ENCODE measurements at regions not wholly inside any gene's neighbourhood (a gene's known extent, or its start where the extent isn't known, plus 50 kb on each side); places are given as distances from the start of the nearest gene placed in this dataset.
A peak's percentile ranks its signal among the peaks of the same experiment; 100 is the strongest.

DNA sequence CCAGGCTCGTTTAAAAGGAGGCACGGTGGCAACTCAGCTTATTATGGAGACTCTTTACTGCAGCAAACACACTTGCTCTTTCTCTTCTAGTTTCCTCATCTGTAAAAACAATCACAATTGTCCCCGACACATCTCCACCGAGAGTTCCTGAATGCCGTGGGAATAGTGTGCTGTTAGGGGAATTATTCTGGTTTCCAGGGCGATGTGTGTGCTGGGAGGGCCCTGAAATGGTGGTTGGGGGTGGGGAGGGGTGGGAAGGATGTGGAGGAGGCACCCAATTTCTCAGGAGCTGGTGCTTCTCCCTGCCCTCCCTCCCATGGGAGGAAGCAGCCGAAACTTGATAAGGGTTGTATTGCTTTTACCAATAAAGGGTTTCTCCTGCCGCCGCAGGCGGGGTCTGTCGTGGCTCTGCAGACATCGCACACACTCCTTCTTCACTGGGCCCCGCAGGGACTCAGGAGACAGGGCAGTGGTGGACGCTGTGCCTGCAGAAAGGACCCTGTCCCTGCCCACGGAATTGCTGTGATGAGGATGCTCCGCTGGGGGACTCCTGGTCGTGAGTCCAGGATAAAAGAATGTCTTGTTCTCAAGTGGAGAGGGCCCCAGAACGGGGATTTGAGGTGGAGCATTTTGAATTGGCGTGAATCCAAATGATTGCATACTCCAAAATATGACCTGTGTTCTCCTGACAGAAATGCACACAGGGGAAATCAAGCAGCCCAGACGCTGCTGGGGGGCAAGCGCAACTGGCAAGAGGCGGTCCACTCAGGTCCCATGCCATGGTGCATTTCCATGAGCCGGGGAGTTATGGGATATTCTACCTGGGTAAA lies 119.2 kb downstream of the ACKR3 start:
- TF ChIP-seq, protein P1, sequence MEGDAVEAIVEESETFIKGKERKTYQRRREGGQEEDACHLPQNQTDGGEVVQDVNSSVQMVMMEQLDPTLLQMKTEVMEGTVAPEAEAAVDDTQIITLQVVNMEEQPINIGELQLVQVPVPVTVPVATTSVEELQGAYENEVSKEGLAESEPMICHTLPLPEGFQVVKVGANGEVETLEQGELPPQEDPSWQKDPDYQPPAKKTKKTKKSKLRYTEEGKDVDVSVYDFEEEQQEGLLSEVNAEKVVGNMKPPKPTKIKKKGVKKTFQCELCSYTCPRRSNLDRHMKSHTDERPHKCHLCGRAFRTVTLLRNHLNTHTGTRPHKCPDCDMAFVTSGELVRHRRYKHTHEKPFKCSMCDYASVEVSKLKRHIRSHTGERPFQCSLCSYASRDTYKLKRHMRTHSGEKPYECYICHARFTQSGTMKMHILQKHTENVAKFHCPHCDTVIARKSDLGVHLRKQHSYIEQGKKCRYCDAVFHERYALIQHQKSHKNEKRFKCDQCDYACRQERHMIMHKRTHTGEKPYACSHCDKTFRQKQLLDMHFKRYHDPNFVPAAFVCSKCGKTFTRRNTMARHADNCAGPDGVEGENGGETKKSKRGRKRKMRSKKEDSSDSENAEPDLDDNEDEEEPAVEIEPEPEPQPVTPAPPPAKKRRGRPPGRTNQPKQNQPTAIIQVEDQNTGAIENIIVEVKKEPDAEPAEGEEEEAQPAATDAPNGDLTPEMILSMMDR (conservative IDR thresholded peaks at IDR 0.05 in 1 of 2, IDR thresholded peaks at IDR 0.05 in 1 of 2; ENCODE audit: low read depth in 1 of 2, low read length in 2 of 2): no peak
- no peak for TF ChIP-seq EZH2 (IDR thresholded peaks at IDR 0.05; ENCODE audit: low read length, missing control alignments)
- Histone ChIP-seq H3K79me2 (ENCODE audit: control insufficient read depth, insufficient read depth, low read length) (no peaks in the 10 kb centered on the region), H2AFZ (ENCODE audit: low read length) (no peak overlapping the region), H3K9ac (ENCODE audit: insufficient read depth, low read length) (no peak overlapping the region), H3K27ac (ENCODE audit: insufficient read depth, low read length) (no peak overlapping the region), H4K20me1 (ENCODE audit: control insufficient read depth, extremely low read depth, insufficient read depth, low read length) (no peaks in the 10 kb centered on the region), H3K4me3 (replicated peaks in 1 of 4; ENCODE audit: control extremely low read depth in 1 of 4, insufficient read depth in 1 of 4, low read depth in 3 of 4, low read length in 4 of 4) (no peak overlapping the region), H3K27me3 (ENCODE audit: control insufficient read depth, insufficient read depth, low read length) (no peaks in the 10 kb centered on the region), H3K36me3 (ENCODE audit: control insufficient read depth, insufficient read depth, low read length) (no peaks in the 10 kb centered on the region), H3K4me1 (ENCODE audit: control insufficient read depth, extremely low read depth, insufficient read depth, low read length) (no peaks in the 10 kb centered on the region), H3K9me3 (ENCODE audit: control insufficient read depth, insufficient read depth, low read depth, low read length) (no peaks in the 10 kb centered on the region), H3K4me2 (ENCODE audit: extremely low read depth, insufficient read depth, low read length) (no peak overlapping the region)
- no peak for DNase-seq (ENCODE audit: low read depth in 2 of 2)

DNA sequence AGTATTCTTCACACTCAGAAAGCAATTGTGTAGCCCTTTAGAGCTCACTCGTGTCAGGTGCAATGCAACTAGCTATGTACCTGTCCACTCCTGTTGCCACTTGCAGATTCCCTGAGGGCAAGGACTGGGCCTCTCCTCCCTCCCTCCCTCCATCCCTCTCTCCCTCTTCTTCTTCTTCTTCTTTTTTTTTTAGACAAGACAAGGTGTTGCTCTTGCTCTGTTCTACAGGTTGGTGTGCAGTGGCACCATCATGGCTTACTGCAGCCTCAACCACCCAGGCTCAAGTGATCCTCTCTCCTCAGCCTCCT lies 119.7 kb downstream of the ACKR3 start:
- H2AFZ ChIP-seq (ENCODE audit: low read length): no peak overlapping the region
- no peak for DNase-seq (ENCODE audit: low read depth in 2 of 2)
- TF ChIP-seq, protein P1 (conservative IDR thresholded peaks at IDR 0.05 in 1 of 2, IDR thresholded peaks at IDR 0.05 in 1 of 2; ENCODE audit: low read depth in 1 of 2, low read length in 2 of 2): no peak
- TF ChIP-seq EZH2 (IDR thresholded peaks at IDR 0.05; ENCODE audit: low read length, missing control alignments): no peak
- H3K4me3 ChIP-seq (replicated peaks in 1 of 4; ENCODE audit: control extremely low read depth in 1 of 4, insufficient read depth in 1 of 4, low read depth in 3 of 4, low read length in 4 of 4): no peak overlapping the region
- H3K9me3 ChIP-seq (ENCODE audit: control insufficient read depth, insufficient read depth, low read depth, low read length): no peaks in the 10 kb centered on the region
- H3K9ac ChIP-seq (ENCODE audit: insufficient read depth, low read length): no peak overlapping the region
- no peak overlapping the region for H3K27ac ChIP-seq (ENCODE audit: insufficient read depth, low read length)
- no peaks in the 10 kb centered on the region for H3K79me2 ChIP-seq (ENCODE audit: control insufficient read depth, insufficient read depth, low read length)
- no peaks in the 10 kb centered on the region for H3K36me3 ChIP-seq (ENCODE audit: control insufficient read depth, insufficient read depth, low read length)
- no peaks in the 10 kb centered on the region for H3K27me3 ChIP-seq (ENCODE audit: control insufficient read depth, insufficient read depth, low read length)
- no peak overlapping the region for H3K4me2 ChIP-seq (ENCODE audit: extremely low read depth, insufficient read depth, low read length)
- H4K20me1 ChIP-seq (ENCODE audit: control insufficient read depth, extremely low read depth, insufficient read depth, low read length): no peaks in the 10 kb centered on the region
- H3K4me1 ChIP-seq (ENCODE audit: control insufficient read depth, extremely low read depth, insufficient read depth, low read length): no peaks in the 10 kb centered on the region

DNA sequence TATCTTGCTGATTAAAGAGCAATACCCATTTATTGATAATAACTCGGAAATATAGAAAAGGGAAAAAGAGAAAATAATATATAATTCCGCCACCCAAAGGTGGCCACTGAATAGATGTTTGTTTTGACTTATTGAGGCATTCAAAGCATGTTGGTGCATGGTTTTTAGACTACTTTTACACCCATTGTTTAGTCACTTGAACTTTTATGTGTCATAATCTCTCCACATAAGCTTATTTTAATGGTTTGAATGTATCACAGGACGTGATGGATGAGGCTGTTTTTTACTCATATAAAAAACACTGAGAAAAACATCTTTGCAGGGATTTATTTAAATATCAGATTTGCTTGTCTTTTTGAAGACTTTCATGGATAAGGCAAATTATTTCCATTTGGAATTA lies 120.4 kb downstream of the ACKR3 start:
- Histone ChIP-seq H3K9ac (ENCODE audit: insufficient read depth, low read length) (no peak overlapping the region), H3K9me3 (ENCODE audit: control insufficient read depth, insufficient read depth, low read depth, low read length) (no peaks in the 10 kb centered on the region), H3K27me3 (ENCODE audit: control insufficient read depth, insufficient read depth, low read length) (no peaks in the 10 kb centered on the region), H4K20me1 (ENCODE audit: control insufficient read depth, extremely low read depth, insufficient read depth, low read length) (no peaks in the 10 kb centered on the region), H3K79me2 (ENCODE audit: control insufficient read depth, insufficient read depth, low read length) (no peaks in the 10 kb centered on the region), H3K4me2 (ENCODE audit: extremely low read depth, insufficient read depth, low read length) (no peak overlapping the region), H3K27ac (ENCODE audit: insufficient read depth, low read length) (no peak overlapping the region), H2AFZ (ENCODE audit: low read length) (no peak overlapping the region), H3K4me1 (ENCODE audit: control insufficient read depth, extremely low read depth, insufficient read depth, low read length) (no peaks in the 10 kb centered on the region), H3K36me3 (ENCODE audit: control insufficient read depth, insufficient read depth, low read length) (no peaks in the 10 kb centered on the region), H3K4me3 (replicated peaks in 1 of 4; ENCODE audit: control extremely low read depth in 1 of 4, insufficient read depth in 1 of 4, low read depth in 3 of 4, low read length in 4 of 4) (no peak overlapping the region)
- DNase-seq (ENCODE audit: low read depth in 2 of 2): peak in 1 of 2 donors; percentile 52
- TF ChIP-seq, protein P1 (conservative IDR thresholded peaks at IDR 0.05 in 1 of 2, IDR thresholded peaks at IDR 0.05 in 1 of 2; ENCODE audit: low read depth in 1 of 2, low read length in 2 of 2): no peak
- no peak for TF ChIP-seq EZH2 (IDR thresholded peaks at IDR 0.05; ENCODE audit: low read length, missing control alignments)

Data from fibroblast of lung (primary cell).